H1 (cell line): ENCODE measurements at regions not wholly inside any gene's neighbourhood (a gene's known extent, or its start where the extent isn't known, plus 50 kb on each side); places are given as distances from the start of the nearest gene placed in this dataset.

Experiments
- CTCF ChIA-PET: fragments of 300-600 bp; sonication (Branson Sonifier 250); formaldehyde crosslinking; loops from one replicate; lab custom pipeline; 2021; ENCODE audit not compliant: partially characterized antibody; lab: Charles Lee
- POLR2A ChIA-PET: fragments of 300-600 bp; sonication (Branson Sonifier 250); formaldehyde crosslinking; loops from one replicate; lab custom pipeline; 2021; ENCODE audit warnings: inconsistent platforms; ENCODE audit not compliant: partially characterized antibody; lab: Charles Lee
- DNase-seq, 2 experiments: peaks; one replicate each; pipeline versions ENCODE4 v3.0.0 to v3.0.0-alpha.2; 2010 to 2022; ENCODE audit warnings: low spot score in 2 of 2, low read depth in 1 of 2, mixed read lengths in 1 of 2
- FAIRE-seq: peaks from 2 replicates; lab custom pipeline; 2011; peaks lifted over from hg19 to GRCh38; lab: Jason Lieb, UNC
- H2AFZ ChIP-seq: 2 replicates; pipeline ENCODE4 v1.8.1; 2012; ENCODE audit warnings: low read length, inconsistent platforms
- H2AK5ac ChIP-seq: 2 replicates; pipeline ENCODE4 v1.6.1; 2013; ENCODE audit warnings: low read depth, low read length
- H2BK120ac ChIP-seq: replicated peaks from 2 replicates; pipeline ENCODE3; 2013; ENCODE audit warnings: low read depth, low read length, inconsistent platforms
- H2BK12ac ChIP-seq: 2 replicates; pipeline ENCODE4 v1.6.1; 2013; ENCODE audit warnings: low read depth, low read length
- H2BK15ac ChIP-seq: 2 replicates; pipeline ENCODE4 v1.6.1; 2013; ENCODE audit warnings: low read length
- H2BK20ac ChIP-seq: 2 replicates; pipeline ENCODE4 v1.6.1; 2013; ENCODE audit warnings: low read length
- H2BK5ac ChIP-seq: 2 replicates; pipeline ENCODE4 v1.6.1; 2013; ENCODE audit warnings: low read depth, low read length
- H3K14ac ChIP-seq: 2 replicates; pipeline ENCODE4 v1.6.1; 2013; ENCODE audit warnings: inconsistent platforms; ENCODE audit not compliant: insufficient read length
- H3K18ac ChIP-seq: 2 replicates; pipeline ENCODE4 v1.6.1; 2013; ENCODE audit warnings: low read length; ENCODE audit errors: extremely low read depth
- H3K23ac ChIP-seq: 2 replicates; pipeline ENCODE4 v1.6.1; 2013; ENCODE audit warnings: inconsistent platforms; ENCODE audit not compliant: insufficient read length
- H3K23me2 ChIP-seq: 2 replicates; pipeline ENCODE4 v1.6.1; 2013; ENCODE audit warnings: low read depth, low read length
- H3K27ac ChIP-seq: 2 replicates; pipeline ENCODE4 v1.6.1; 2011; ENCODE audit warnings: low read depth, low read length, inconsistent platforms
- H3K27me3 ChIP-seq, 4 experiments: replicated peaks in 1 of 4; 1 replicate in 1 of 4; 2 replicates in 3 of 4; pipeline versions ENCODE4 v1.6.1 to v1.8.1; 2011 to 2013; ENCODE audit warnings: low read length in 3 of 4, mild to moderate bottlenecking in 3 of 4, inconsistent platforms in 2 of 4, mixed read lengths in 2 of 4, moderate library complexity in 1 of 4; ENCODE audit not compliant: control insufficient read depth in 3 of 4, insufficient read depth in 3 of 4; ENCODE audit errors: extremely low read depth in 1 of 4
- H3K36me3 ChIP-seq, 4 experiments: 2 replicates each; pipeline versions ENCODE4 v1.6.1 to v1.8.1; 2011 to 2013; ENCODE audit warnings: mild to moderate bottlenecking in 4 of 4, low read length in 3 of 4, moderate library complexity in 2 of 4, control low read depth in 1 of 4, inconsistent platforms in 1 of 4; ENCODE audit not compliant: insufficient read depth in 4 of 4, control insufficient read depth in 2 of 4
- H3K4ac ChIP-seq: replicated peaks from 2 replicates; pipeline ENCODE3; 2013; ENCODE audit warnings: low read length, low read depth, mixed read lengths, inconsistent platforms; ENCODE audit not compliant: insufficient read length
- H3K4me1 ChIP-seq, 4 experiments: replicated peaks in 1 of 4; 1 replicate in 1 of 4; 2 replicates in 3 of 4; pipeline versions ENCODE4 v1.6.1 to v1.8.1; 2011 to 2013; ENCODE audit warnings: low read length in 3 of 4, inconsistent platforms in 2 of 4, mixed read lengths in 1 of 4; ENCODE audit not compliant: insufficient read depth in 4 of 4, control insufficient read depth in 3 of 4
- H3K4me2 ChIP-seq, 2 experiments: 2 replicates each; pipeline versions ENCODE4 v1.6.1 to v1.8.1; 2011 to 2013; ENCODE audit warnings: low read depth in 2 of 2, low read length in 2 of 2, control low read depth in 1 of 2, inconsistent platforms in 1 of 2, mild to moderate bottlenecking in 1 of 2; ENCODE audit not compliant: insufficient read depth in 1 of 2
- H3K4me3 ChIP-seq, 4 experiments: fragments of 200-600, 300-600 bp in 1 of 4; sonication (generic), shearing (Covaris generic), sonication (Bioruptor Twin) in 1 of 4; 2 replicates each; pipeline versions ENCODE4 v1.5.1 to v1.8.1; 2011 to 2016; ENCODE audit warnings: low read length in 4 of 4, low read depth in 3 of 4, control low read depth in 2 of 4, inconsistent platforms in 2 of 4, mild to moderate bottlenecking in 2 of 4, mixed read lengths in 1 of 4, moderate library complexity in 1 of 4; ENCODE audit not compliant: insufficient read depth in 2 of 4; ENCODE audit errors: extremely low read depth in 1 of 4
- H3K56ac ChIP-seq: replicated peaks from 2 replicates; pipeline ENCODE3; 2013; ENCODE audit warnings: low read depth, mild to moderate bottlenecking, mixed read lengths, low read length, inconsistent platforms; ENCODE audit not compliant: insufficient read length
- H3K79me1 ChIP-seq: 2 replicates; pipeline ENCODE4 v1.6.1; 2013; ENCODE audit warnings: low read depth, low read length, control low read depth
- H3K79me2 ChIP-seq, 2 experiments: 2 replicates each; pipeline versions ENCODE4 v1.6.1 to v1.8.1; 2012 to 2013; ENCODE audit warnings: low read length in 2 of 2, mild to moderate bottlenecking in 2 of 2, inconsistent platforms in 1 of 2; ENCODE audit not compliant: insufficient read depth in 2 of 2, control insufficient read depth in 1 of 2
- H3K9ac ChIP-seq, 4 experiments: replicated peaks in 1 of 4; 1 replicate in 1 of 4; 2 replicates in 3 of 4; pipeline versions ENCODE4 v1.6.1 to v1.8.1; 2011 to 2013; ENCODE audit warnings: low read depth in 3 of 4, low read length in 3 of 4, control low read depth in 2 of 4, mild to moderate bottlenecking in 2 of 4, moderate library complexity in 2 of 4, inconsistent platforms in 1 of 4; ENCODE audit errors: extremely low read depth in 1 of 4
- H3K9me3 ChIP-seq, 2 experiments: 2 replicates each; pipeline versions ENCODE4 v1.6.1 to v1.8.1; 2012 to 2013; ENCODE audit warnings: mild to moderate bottlenecking in 2 of 2, moderate library complexity in 2 of 2, control low read depth in 1 of 2, inconsistent platforms in 1 of 2, low read depth in 1 of 2, low read length in 1 of 2, mixed read lengths in 1 of 2; ENCODE audit not compliant: insufficient read depth in 2 of 2
- H4K20me1 ChIP-seq, 2 experiments: replicated peaks in 1 of 2; 2 replicates each; pipeline versions ENCODE3 to v1.8.1; 2011 to 2013; ENCODE audit warnings: inconsistent platforms in 2 of 2, low read length in 2 of 2, mild to moderate bottlenecking in 1 of 2; ENCODE audit not compliant: insufficient read depth in 2 of 2, control insufficient read depth in 1 of 2
- H4K5ac ChIP-seq: 2 replicates; pipeline ENCODE4 v1.6.1; 2013; ENCODE audit warnings: low read length, low read depth, mixed read lengths, inconsistent platforms; ENCODE audit not compliant: insufficient read length
- H4K8ac ChIP-seq: 2 replicates; pipeline ENCODE4 v1.8.0; 2013; ENCODE audit warnings: mild to moderate bottlenecking, moderate library complexity, low read length, inconsistent platforms; ENCODE audit not compliant: insufficient read depth; ENCODE audit errors: extremely low read depth
- H4K91ac ChIP-seq: replicated peaks from 2 replicates; pipeline ENCODE3; 2013; ENCODE audit warnings: low read length, mixed read lengths, inconsistent platforms; ENCODE audit not compliant: insufficient read length
- BRCA1 ChIP-seq: IDR thresholded peaks from 2 replicates; pipeline ENCODE4 v1.6.1; 2012; ENCODE audit warnings: low read depth, low read length, improper control_type of control experiment
- CBX5 ChIP-seq: fragments of 300-800, 300-1000 bp; sonication (generic); IDR thresholded peaks from 2 replicates; pipeline ENCODE4 v1.7.1; 2016; ENCODE audit warnings: antibody characterized with exemption, low read length, low read depth
- CHD1 ChIP-seq: IDR thresholded peaks from 2 replicates; pipeline ENCODE4 v1.6.1; 2012; ENCODE audit warnings: low read depth, low read length, improper control_type of control experiment
- EP300 ChIP-seq, 2 experiments: IDR thresholded peaks; 1 replicate in 1 of 2; 2 replicates in 1 of 2; pipeline ENCODE4 v1.6.1; 2011 to 2012; ENCODE audit warnings: low read depth in 2 of 2, low read length in 2 of 2, mild to moderate bottlenecking in 2 of 2, borderline replicate concordance in 1 of 2, inconsistent platforms in 1 of 2, moderate library complexity in 1 of 2
- HDAC2 ChIP-seq, 2 experiments: fragments of 300-600 bp in 1 of 2; sonication (generic) in 1 of 2; IDR thresholded peaks; 2 replicates each; pipeline ENCODE4 v1.6.1; 2011 to 2012; ENCODE audit warnings: low read depth in 2 of 2, low read length in 2 of 2, mild to moderate bottlenecking in 2 of 2, moderate library complexity in 2 of 2, borderline replicate concordance in 1 of 2, inconsistent platforms in 1 of 2
- KDM4A ChIP-seq: IDR thresholded peaks from one replicate; pipeline ENCODE4 v1.7.1; 2012; ENCODE audit warnings: low read depth, mild to moderate bottlenecking, moderate library complexity, low read length, inconsistent platforms; ENCODE audit not compliant: severe bottlenecking
- RXRA ChIP-seq: IDR thresholded peaks from 2 replicates; pipeline ENCODE4 v1.6.1; 2011; ENCODE audit warnings: low read depth, mild to moderate bottlenecking, low read length, moderate library complexity; ENCODE audit not compliant: insufficient read depth
- SP2 ChIP-seq: IDR thresholded peaks from 2 replicates; pipeline ENCODE4 v1.6.1; 2012; ENCODE audit warnings: mild to moderate bottlenecking, low read length, inconsistent platforms
- SRF ChIP-seq: IDR thresholded peaks from 2 replicates; pipeline ENCODE4 v1.6.1; 2011; ENCODE audit warnings: mild to moderate bottlenecking, low read depth, low read length, moderate library complexity
- YY1 ChIP-seq: IDR thresholded peaks from 2 replicates; pipeline ENCODE4 v1.6.1; 2011; ENCODE audit warnings: low read depth, mild to moderate bottlenecking, low read length
- WGBS, 2 experiments: shearing (Covaris generic) in 1 of 2; methylation state at CpG; one replicate each; pipeline versions ENCODE4 v1.1.6 to v1.1.7; 2013 to 2015; ENCODE audit warnings: low lambda C conversion rate in 2 of 2, mixed read lengths in 2 of 2, inconsistent platforms in 1 of 2, low coverage in 1 of 2, missing lambda C conversion rate in 1 of 2; ENCODE audit not compliant: insufficient replicate concordance in 2 of 2, insufficient coverage in 1 of 2, insufficient read length in 1 of 2; ENCODE audit errors: extremely low coverage in 1 of 2, missing lambda C conversion rate in 1 of 2; 5-methylcytosine and 5-hydroxymethylcytosine counted together
- TF ChIP-seq, protein P1 (sequence below): IDR thresholded peaks from 2 replicates; pipeline ENCODE4 v1.6.1; 2011; ENCODE audit warnings: low read length, improper control_type of control experiment
- TF ChIP-seq, protein P2 (sequence below): IDR thresholded peaks from 2 replicates; pipeline ENCODE4 v1.6.1; 2011; ENCODE audit warnings: low read depth, mild to moderate bottlenecking, low read length; ENCODE audit not compliant: insufficient read depth

DNA sequence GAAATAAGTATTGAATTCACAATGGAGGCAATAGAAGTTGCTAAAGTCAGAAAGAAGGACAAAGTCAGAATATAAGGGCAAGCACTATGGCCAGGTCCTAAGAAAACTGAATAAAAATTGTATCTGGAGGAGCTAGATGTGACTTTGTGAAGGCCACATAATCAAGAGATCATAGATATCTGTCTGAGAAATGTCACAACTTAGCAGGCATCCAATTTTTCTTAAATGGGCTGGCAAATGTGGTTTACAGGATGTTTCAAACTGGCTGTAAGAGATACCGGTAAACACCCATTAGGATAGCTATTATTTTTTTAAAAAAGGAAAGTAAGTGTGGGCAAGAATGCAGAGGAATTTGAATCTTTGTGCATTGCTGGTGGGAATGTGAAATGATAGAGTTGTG, 303.1 kb upstream of the CHORDC1 start:
- no peaks in the 10 kb centered on the region for H3K9me3 ChIP-seq
- CTCF ChIA-PET: no interaction called here
- no peak overlapping the region for H2BK12ac ChIP-seq
- no peak overlapping the region for H3K4me3 ChIP-seq
- 87% methylated on average over 1 of the region's 1 CpG; no CpG with 5 or more reads in 1 of the 2 experiments for WGBS, 2 experiments
- no peak for DNase-seq
- no peak overlapping the region for H3K14ac ChIP-seq
- H3K36me3 ChIP-seq: no peaks in the 10 kb centered on the region
- H3K79me1 ChIP-seq: no peaks in the 10 kb centered on the region
- no peak overlapping the region for H3K4me2 ChIP-seq
- FAIRE-seq: no peak
- H3K27ac ChIP-seq: no peak overlapping the region
- H3K56ac ChIP-seq: no peak overlapping the region
- H4K20me1 ChIP-seq: no peaks in the 10 kb centered on the region
- no peak overlapping the region for H3K9ac ChIP-seq
- TF ChIP-seq SP2 (no peak), CBX5 (no peak), SRF (no peak), KDM4A (no peak), BRCA1 (no peak), EP300 (IDR thresholded peaks at IDR 0.05; ENCODE audit: borderline replicate concordance in 1 of 2, low read depth in 2 of 2, low read length in 2 of 2) (no peak), RXRA (no peak), YY1 (no peak), CHD1 (no peak), HDAC2 (IDR thresholded peaks at IDR 0.05; ENCODE audit: borderline replicate concordance in 1 of 2, low read depth in 2 of 2, low read length in 2 of 2) (no peak)
- TF ChIP-seq, protein P1, sequence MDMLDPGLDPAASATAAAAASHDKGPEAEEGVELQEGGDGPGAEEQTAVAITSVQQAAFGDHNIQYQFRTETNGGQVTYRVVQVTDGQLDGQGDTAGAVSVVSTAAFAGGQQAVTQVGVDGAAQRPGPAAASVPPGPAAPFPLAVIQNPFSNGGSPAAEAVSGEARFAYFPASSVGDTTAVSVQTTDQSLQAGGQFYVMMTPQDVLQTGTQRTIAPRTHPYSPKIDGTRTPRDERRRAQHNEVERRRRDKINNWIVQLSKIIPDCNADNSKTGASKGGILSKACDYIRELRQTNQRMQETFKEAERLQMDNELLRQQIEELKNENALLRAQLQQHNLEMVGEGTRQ: no peak
- TF ChIP-seq, protein P2, sequence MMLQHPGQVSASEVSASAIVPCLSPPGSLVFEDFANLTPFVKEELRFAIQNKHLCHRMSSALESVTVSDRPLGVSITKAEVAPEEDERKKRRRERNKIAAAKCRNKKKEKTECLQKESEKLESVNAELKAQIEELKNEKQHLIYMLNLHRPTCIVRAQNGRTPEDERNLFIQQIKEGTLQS: no peak
- no peak overlapping the region for H2BK20ac ChIP-seq
- H4K91ac ChIP-seq: no peak overlapping the region
- no peak overlapping the region for H3K4ac ChIP-seq
- no peaks in the 10 kb centered on the region for H3K79me2 ChIP-seq
- H2AK5ac ChIP-seq: no peak overlapping the region
- POLR2A ChIA-PET: no interaction called here
- H4K8ac ChIP-seq: no peak overlapping the region
- H3K27me3 ChIP-seq: no peaks in the 10 kb centered on the region
- H3K18ac ChIP-seq: no peak overlapping the region
- no peak overlapping the region for H2AFZ ChIP-seq
- no peak overlapping the region for H2BK5ac ChIP-seq
- peaks cover 0 to under 1% (median 0%) of the 10 kb centered on the region in 4 experiments; a peak in 1 of 7 replicates for H3K4me1 ChIP-seq
- H3K23me2 ChIP-seq: no peaks in the 10 kb centered on the region
- no peak overlapping the region for H4K5ac ChIP-seq
- H3K23ac ChIP-seq: no peak overlapping the region
- no peak overlapping the region for H2BK120ac ChIP-seq
- no peak overlapping the region for H2BK15ac ChIP-seq
